ENCODE measurements at regions not wholly inside any gene's neighbourhood (a gene's known extent, or its start where the extent isn't known, plus 50 kb on each side); places are given as distances from the start of the nearest gene placed in this dataset.
"Not testable (repeated sequence)": the region's sequence is repeated elsewhere in the genome, so short reads cannot be mapped to it uniquely, and the experiment has no call there.

DNA sequence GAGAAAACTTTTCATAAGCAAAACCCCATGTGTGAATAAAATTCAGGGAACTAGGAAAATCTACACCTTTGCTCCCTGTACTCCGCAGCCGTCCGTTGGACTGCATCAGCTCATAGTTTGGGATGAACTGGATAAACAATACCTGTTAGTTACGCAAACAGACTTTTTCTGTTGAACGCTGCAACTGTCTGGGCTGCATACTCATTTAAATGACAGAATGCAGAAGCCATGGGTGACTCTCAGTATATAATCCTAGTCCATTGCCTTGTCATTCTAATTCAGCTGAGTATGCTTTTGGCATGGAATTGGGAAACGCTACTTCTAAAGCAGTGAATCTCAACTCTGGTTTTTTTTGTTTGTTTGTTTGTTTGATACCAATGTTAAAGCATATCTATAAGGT is 151.6 kb downstream of the SLITRK1 start:
- DNase-seq (ENCODE audit: low read depth, low spot score): no peak

DNA sequence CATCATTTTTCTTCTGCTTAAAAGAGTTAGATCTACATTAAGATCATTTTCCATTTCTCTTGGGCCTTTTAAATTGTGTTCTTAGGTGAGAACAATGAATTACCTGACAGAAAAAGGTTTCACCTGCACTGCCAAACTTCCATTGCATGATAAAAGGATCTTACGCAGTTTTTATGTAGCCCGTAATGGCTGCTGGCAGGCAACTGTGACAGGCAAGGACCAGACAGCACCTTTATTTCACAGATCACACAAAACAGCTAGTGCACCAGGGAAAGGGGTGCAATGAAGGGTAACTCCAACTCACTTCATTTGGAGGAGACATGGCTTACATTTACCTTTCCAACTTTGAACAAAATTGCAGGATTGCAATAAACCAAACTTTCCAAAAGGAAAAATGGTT is 159.8 kb downstream of the SLITRK1 start:
- DNase-seq (ENCODE audit: low read depth, low spot score): no peak

DNA sequence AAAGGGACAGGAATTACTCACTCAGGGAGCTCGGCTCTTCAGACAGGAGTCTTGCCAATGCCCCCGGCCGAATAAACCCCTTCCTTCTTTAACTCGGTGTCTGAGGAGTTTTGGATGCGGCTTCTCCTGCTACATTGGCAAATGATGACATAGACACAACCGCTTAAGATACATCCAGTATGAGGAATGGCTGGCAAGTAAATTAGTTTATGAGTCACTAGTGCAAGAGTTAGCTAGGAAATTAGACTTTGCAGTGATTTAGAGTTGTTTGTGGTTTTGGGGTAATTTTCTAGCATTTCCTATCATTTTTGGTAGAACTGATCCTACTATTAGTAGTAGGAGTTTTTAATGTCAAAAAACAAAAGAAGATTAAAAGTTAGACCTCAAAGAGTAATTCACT is 166.2 kb downstream of the SLITRK1 start:
- no peak for DNase-seq (ENCODE audit: low read depth, low spot score)

DNA sequence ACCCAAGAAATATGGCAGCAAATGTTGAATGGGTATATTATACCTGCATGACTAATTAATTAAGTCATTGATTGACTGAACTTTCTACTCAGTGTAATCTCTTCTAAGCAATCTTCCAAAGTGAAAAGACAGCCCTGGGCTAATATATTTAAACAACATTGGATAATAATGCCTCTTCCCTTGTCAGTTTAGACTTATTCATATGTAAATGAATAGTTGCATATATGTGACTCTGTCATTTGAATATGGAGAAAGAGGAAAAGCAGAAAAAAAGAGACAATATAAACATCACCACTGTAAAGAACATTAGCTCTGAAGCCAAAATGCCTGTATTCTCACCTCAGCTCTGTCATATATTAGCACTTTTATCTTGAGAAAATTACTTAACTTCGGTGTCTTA is 168.0 kb downstream of the SLITRK1 start:
- no peak for DNase-seq (ENCODE audit: low read depth, low spot score)

DNA sequence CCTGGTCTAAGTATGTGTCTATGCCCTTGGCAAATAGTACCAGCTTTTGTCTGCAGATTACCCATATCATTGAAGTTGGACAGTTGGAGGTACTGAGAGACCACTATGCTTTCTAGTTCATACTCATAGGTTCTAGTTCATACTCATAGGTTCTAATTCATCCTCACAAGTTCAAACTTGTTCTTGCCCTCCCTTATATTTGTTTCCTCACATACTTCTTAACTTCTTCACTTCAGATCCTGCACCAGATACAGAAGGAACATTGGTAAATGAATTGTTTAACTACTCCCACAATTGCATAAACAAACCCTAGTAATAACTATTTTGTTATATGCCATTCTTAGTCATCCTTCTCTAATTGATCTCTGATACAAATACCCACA is 172.2 kb downstream of the SLITRK1 start:
- DNase-seq (ENCODE audit: low read depth, low spot score): no peak

DNA sequence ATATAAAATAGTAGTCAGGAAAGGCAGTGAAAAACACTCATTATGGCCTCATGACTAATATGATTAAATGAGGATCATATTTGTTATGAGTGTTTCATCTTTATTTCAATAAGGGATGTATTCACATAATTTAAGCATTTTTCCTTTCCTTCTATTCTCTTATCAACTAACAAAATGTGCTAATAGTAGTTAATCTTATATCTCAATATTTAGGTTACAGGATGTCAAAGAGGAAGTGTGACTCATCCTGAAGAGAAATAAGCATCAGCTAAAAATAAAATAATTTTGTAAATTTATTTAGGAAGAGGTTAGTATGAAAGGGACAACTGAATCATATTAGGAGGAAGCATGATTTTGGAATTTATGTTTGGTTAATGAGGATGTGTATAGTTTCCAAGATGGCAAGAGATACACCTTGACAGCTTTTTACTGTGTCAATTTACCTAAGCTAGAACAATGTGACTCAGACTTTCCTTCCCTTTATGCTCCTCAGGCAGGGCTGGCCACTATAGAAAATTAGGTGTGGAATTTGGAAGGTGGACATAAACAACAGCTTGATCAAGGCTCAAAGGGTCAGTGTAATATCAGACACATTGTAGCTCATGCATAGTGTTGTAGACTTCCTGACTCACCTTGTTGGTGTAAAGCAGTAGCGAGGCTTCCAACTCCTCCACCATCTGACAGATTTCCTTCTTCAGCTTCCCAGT is 172.7 kb downstream of the SLITRK1 start:
- no peak for DNase-seq (ENCODE audit: low read depth, low spot score)

DNA sequence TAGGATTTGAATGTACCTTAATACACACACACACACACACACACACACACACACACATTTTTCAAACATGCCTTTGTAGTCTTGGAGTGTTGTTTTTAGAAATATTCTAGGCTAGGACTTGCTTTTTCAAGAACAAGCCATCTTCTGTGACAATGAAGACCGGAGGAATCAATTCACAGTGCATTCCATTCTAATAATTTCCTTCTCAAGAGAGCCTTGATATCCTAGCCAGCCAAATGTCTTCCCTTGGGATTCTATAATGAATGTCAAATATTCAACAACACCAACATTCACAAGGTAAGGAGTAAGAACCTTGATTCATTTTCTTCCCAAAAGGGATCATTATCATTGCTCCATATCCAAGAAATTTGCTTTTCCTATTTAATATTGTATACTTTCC is 180.3 kb downstream of the SLITRK1 start:
- no peak for DNase-seq (ENCODE audit: low read depth, low spot score)

DNA sequence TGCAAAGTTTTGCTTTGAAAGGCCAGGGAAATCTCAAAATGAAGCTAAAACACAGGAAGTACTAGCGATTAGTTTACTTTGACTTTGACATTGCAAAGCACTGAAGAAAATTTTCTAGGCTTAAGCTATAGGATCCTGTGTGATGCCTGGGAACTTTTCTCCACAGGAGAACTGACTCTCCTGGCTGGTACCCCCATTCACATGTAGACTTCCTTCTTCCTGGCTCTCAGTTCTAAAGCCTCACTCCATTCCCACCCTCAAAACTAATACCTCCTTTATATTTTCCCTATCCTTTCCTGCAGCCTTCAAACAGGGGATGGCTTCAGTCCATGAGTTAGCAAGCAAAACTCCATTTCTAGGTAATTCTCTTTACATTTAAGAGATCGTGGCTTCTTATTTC is 189.5 kb downstream of the SLITRK1 start:
- no peak for DNase-seq (ENCODE audit: low read depth, low spot score)

DNA sequence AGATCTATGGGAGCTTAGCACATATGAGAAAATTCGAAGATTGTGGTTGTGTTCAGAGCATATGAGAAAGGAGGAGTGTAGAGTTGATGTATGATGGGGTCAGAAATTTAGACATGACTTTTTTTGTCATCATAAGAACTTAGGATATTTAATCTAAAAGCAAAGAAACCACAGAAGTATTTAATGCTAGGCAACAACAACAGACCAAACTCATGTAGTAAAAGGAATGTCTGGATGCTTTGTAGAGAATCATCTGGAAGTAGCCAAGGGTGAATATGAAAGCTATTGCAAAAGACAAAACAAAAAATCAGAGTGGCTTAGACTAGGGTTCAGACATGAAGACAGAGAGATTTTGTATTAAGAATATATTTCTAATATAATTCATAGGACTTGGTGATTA is 190.3 kb downstream of the SLITRK1 start:
- no peak for DNase-seq (ENCODE audit: low read depth, low spot score)

DNA sequence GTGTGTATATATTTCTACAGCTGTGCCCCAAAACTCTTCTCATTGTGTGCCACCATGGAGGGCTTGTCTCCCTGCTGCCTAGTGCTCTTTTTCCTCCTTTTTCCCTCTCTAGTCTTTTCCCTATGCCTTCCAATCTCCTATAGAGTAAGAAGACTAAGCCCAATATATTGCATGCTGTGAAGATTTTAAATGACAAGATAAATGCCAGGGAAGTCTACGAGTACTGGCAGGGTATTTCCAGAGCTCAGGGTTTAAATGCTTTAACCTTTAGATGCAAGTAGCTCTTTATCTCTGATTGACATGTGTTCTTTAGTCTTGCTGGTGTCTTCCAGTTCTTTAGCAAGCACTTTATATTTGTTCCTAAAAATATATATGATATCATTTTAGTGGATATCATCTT is 200.7 kb downstream of the SLITRK1 start:
- DNase-seq (ENCODE audit: low read depth, low spot score): no peak

DNA sequence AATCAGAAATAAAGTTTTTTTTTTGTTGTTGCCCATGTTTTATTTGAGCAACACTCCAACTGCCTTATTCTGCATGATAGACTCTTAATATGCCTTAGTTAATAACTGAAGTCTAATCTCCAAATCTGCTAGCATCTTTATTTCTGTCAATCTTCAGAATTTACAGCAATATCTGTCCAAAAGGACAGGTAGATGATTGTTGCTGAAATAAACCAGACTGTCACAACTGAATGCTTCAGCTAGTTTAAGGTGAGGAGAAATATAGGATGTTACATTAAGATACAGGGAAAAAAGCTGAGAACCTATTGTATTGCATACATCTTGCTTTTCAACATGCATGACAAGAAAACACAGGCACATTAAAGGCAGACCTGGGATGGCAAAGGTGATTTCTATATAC is 204.3 kb downstream of the SLITRK1 start:
- no peak for DNase-seq (ENCODE audit: low read depth, low spot score)

DNA sequence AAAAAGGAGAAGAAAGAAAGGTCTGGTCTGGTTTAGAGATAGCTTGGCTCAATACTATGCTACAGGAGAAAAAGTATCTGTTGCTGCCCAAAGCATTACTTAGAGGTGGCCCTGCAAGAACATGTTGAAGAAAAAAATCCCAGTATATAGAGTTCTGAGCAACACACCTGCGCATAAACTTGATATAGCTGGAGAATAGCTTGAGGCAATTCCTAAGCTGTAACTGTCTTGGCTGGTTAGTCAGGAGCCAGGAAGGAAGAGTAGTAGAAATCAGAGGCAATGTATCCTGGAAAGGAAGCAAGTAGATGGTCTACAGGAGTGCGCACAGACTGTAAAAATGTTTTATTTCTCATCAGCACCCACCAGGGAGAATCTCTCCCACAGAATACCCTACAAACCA is 209.7 kb downstream of the SLITRK1 start:
- DNase-seq (ENCODE audit: low read depth, low spot score): no peak

DNA sequence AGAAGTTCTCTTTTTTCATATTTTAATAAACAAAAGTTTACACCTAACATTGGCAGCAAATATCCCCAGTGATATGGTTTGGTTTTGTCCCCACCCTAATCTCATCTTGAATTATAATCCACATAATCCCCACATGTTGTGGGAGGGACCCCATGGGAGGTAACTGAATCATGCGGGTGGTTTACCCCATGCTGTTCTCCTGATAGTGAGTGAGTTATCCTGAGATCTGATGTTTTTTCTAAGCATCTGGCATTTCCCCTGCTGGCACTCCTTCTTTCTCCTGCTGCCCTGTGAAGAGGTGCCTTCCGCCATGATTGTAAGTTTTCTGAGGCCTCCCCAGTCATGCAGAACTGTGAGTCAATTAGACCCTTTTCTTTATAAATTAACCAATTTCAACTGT is 214.7 kb downstream of the SLITRK1 start:
- no peak for DNase-seq (ENCODE audit: low read depth, low spot score)

DNA sequence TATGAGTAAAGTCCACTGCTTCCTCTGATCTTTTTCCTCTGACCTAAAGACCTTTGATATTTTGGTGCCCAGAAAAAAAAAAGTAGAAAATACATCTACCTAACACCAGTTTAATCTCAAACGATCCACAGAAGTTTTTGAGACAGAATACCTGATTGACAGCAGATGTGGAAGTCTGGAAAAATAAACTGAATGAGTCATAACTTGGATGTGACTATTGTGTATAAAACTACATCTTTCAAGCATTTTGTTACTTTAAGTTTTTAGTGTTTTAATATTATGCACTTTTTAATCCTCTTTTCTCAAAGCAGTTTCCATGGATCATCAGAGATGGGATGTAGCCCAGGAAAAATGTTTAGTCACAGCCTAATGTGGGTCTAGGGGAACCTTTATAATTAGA is 216.1 kb downstream of the SLITRK1 start:
- no peak for DNase-seq (ENCODE audit: low read depth, low spot score)

DNA sequence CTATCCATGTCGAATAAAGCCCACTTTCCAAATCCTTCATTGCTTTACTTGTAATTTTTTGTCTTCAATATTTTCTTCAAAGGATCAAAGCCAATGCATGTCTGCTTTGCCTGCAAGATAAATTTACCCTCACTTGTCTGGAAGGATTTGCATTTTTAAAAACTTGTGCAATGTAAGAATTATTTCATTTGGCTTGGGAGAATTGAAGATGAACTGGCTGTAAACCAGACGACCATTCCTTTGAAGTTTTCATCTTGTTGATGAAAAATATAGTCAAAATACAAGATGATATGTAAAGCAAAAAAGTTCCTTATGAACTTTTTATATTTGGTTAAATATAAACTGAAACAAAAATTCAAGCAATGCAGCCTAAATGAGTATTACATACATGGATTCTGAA is 225.0 kb downstream of the SLITRK1 start:
- DNase-seq (ENCODE audit: low read depth, low spot score): no peak

DNA sequence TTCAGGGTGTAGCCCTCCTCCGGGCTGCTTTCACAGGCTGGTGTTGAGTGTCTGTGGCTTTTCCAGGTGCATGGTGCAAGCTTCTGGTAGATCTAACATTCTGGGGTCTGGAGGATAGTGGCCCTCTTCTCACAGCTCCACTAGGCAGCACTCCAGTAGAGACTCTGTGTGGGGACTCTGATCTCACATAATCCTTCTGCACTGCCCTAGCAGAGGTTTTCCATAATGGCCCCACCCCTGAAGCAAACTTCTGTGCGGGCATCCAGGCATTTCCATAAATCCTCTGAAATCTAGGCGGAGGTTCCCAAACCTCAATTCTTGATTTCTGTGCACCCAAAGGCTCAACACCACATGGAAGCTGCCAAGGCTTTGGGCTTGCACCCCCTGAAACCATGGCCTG is 239.7 kb downstream of the SLITRK1 start:
- DNase-seq (ENCODE audit: low read depth, low spot score): not testable (repeated sequence)

DNA sequence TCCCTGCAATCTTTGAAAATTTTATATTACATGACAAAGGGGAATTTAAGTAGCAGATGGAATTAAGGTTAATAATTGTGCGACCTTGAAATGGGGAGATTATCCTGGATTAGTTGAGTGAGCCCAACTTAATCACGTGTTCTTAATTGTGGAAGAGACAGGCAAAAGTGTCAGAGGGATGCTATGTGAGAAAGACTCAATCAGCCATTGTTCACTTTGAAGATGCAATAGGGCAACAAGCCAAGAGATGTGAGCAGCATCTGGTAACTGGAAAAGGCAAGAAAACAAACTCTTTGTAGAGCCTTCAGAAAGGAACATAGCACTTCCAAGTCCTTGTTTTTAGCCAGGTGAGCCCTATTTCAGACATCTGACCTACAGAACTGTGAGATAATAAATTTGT is 247.7 kb downstream of the SLITRK1 start:
- DNase-seq (ENCODE audit: low read depth, low spot score): no peak

DNA sequence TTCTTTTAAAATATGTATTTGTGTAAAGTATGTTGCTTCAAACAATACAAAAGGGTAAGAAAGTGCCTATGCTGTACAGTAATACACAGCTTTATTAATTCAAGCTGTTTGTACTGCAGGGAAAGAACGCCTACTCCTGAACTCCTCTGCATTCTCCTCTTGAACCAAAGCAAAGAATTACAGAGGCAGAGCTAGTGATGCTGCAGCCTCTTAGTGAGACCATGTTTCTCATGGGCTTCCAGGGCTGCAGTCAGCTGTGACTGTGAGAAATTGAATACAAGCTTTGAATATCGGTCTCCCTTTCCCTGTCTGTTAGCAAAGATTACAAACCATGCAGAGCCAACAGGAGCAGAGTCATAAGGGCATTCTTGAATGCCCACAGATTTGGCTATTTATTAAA is 248.5 kb downstream of the SLITRK1 start:
- DNase-seq (ENCODE audit: low read depth, low spot score): no peak

DNA sequence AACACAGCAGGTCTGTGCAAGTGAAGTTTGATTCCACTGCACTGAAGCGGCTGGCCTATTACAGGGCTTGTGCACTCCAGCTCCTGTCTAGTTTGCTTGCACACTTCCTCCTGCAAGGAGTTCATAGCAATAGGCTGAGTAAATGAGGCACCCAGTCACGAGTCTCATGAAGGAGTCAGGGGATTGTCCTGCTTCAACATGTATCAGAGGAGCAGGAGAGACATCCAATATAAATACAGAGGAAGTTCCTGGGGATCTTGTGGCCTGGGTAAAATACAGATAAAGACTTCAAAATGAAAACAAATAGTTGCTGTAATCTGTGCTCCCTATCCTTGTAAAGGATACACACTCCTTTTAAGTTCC is 259.9 kb downstream of the SLITRK1 start:
- DNase-seq (ENCODE audit: low read depth, low spot score): no peak

DNA sequence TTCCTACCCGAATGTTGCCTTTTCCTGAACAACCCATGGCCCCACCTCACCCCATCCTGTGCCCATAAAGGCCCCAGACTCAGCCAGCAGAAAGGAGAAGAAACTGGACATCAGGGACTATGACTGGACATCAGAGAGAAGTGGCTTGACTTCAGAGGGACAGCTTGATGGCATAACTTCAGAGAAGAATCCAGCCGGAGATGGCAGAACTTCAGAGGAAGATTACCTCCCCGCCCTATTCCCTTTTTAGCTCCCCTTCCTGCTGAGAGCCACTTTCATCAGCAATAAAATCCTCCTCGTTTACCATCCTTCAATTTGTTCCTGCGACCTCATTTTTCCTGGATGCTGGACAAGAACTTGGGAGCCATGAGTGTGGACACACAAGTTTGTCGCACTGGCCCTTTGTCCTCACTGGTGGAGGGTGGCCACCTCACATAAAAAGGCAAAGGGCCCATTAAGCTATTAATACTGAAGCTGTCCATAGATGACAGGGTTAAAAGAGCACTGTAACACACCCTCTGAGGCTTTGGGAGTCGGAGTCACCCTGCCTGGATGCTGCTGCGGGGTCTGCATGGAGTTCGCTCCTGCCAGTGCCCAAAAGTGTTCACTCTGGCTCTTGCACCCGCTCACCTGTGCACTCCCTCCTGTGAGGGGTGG is 260.4 kb downstream of the SLITRK1 start:
- DNase-seq (ENCODE audit: low read depth, low spot score): no peak

DNA sequence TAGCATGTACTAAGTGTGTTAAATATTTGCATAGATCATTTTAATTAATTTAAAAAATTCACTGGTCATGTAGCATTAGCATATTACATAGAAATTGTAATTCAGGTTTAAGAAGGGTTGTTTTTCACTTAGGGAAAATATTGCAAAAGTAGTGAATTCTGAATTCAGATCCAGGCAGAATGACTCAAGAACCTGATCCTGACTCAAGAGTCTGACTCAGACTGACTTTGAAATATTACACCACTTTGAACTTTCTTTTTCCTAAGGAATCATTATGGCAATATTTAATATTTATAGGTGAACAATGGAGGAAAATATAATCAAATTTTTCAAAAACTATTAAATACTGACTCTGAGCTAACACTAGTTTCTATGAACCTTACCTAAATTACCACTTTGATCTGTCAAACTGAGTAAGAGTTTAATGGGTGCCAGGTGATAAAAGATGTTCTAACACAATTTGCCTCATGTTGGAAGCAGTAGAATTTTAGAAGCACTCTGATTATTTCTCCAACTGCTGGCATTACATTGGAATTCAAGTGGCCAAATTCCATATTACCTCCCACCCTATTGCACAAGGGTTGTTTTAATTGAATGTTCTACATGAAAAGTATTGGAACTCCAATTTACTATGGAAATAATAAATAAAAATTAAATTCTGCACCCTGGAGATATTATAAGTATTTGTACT is 261.6 kb downstream of the SLITRK1 start:
- DNase-seq (ENCODE audit: low read depth, low spot score): no peak

DNA sequence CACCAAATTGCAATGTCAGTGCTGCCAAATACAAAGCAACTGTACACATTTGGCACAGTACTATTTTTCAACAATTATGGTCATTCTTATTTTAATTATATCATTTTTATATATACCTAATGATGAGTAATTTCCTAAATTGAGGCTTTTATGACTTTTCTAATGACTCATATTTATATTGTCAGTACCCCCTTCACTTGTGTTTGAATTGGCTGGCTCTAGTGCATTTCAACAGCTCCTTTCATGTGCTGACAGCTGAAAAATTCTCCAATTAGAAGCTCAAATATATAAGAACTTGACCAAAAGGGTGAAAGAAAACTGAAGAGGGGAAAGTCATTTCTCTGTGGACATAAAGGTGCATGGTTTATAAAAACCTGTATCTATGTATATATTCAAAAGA is 263.3 kb downstream of the SLITRK1 start:
- DNase-seq (ENCODE audit: low read depth, low spot score): no peak

DNA sequence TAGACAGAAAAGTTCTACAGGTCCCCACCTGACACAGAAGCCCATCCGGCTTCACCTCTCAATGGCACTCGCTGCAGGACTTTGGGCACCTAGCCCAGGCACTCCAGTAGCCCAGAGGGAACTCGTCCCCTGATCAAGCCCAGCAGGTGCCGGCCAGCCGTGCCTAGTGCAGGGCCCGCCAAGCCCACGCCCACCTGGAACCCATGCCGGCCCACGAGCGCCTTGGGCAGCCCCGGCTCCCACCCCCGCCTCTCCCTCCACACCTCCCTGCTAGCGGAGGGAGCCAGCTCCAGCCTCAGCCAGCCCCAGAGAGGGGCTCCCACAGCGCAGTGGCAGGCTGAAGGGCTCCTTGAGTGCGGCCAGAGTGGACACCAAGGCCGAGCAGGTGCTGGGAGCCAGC is 268.8 kb downstream of the SLITRK1 start:
- DNase-seq (ENCODE audit: low read depth, low spot score): no peak

Data from iPS DF 19.7 (cell line).